HT1080 (cell line): ENCODE measurements at regions not wholly inside any gene's neighbourhood (a gene's known extent, or its start where the extent isn't known, plus 50 kb on each side); places are given as distances from the start of the nearest gene placed in this dataset.

Experiments
- DNase-seq: peaks from one replicate; pipeline ENCODE4 v3.0.0-alpha.2; 2015; ENCODE audit warnings: low read depth

DNA sequence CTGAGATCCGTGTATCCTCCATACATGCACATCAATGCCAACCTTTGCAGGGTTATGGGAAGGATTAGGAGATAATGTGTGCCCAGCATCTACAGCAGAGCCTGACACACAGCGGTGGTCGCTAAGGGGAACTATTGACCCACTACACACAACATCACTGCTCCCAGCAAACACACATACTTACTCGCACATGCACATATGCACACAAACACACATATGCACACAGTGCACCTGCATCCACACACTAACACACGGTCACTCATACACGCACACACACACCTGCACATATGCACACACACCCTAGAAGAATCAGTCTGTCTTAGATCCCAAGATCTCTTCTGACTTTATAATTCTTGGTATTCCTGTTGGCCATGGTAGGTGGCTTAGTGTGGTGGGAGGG lies 118.3 kb downstream of the GYPC start:
- DNase-seq = no peak

- DNase-seq = no peak
Observed at GRCh38 chr2:126774761-126775160, 118.8 kb downstream of the GYPC start.

DNA sequence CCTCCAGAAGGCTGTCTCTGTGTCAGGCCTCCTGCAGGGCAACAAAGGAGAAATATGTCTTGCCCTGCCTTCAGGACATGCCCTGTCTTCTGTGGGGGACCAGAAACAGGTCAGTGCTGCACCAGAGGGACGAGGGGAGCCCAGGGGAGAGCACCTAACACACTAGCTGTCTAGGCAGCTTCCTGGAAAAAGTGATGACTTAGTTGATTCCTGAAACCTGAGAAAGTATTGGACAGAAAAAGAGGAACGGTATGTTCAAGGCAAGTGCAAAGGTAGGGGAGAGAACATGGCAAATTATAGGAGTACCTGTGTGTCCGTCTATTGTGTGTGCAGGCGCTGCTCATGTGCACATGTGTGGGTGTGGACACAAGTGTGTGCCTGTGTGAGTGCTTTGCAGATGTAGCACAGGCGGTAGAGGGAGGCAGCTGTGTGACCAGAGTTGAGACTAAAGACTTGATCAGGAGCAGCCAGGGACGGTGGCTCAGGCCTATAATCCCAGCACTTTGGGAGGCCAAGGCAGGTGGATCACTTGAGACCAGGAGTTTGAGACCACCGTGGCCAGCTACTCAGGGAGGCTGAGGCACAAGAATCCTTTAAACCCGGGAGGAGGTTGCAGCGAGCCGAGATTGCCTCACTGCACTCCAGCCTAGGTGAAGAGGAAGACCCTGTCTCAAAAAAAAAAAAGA lies 119.5 kb downstream of the GYPC start:
- no peak for DNase-seq

GRCh38 chr2:126776255-126776654 lies 120.3 kb downstream of the GYPC start:
- DNase-seq = no peak

- peak; percentile 54 for DNase-seq
Observed at GRCh38 chr2:126776692-126777619, 121.0 kb downstream of the GYPC start.

DNA sequence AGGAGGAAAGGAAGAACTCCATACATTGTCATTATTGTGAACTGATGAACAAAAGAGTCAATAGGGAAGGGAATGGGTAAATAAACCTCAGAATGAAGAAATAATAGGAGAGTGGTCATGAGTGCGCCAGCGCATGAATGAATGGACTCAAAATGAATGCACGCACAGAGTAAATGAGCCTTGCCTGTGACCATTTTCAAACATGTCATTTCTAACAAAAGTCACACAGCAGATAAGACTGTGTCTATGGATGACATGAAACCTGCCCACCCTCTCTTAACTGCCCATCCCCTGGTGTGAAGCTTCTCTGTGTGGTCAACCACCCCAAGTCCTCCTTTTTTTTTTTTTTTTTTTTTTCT lies 121.1 kb upstream of the TEX51 start:
- no peak for DNase-seq

DNA sequence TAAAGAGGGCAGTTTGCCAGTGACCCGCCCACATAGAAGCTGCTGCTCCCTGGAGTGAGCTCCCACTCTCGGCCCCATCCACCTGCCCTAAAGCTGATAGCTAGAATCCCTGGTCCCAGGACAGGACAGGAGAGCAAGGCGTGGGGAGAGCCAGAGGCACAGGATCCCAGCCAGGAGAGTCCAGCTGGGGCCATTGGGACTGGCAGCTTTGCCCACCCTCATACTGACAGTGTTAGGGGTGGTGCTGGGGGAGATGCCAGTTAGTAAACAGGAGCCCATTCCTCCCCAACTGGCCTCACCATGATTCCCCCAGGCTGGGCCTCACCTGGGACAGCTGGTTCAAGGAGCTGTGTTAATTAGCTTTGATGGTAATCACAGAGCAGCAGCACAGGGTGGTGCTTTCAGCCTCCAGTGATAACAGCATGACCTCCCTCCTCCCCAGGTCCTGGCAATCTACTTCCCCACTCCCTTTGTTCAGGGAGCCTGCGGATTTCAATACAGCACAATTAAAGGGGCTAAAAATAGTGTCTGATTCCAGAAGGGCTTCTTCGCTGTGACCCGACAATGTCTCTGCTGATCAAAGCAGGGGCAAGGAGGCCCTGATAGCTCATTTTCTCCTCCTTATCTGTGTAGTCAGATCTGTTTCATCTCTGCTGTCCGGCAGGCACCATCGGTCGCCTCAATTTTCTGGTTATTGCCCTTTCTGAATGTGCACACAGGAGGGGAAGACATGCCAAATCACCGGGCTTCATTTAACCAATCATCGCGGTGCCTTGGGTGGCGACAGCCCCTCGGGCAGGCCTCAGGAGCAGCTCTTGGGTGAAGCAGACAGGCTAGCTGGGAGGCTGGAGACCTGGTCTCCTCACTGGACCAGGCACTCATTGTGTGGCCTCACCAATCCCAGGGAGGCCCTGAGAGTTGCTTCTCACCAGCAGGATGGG lies 119.9 kb upstream of the TEX51 start:
- DNase-seq = no peak

GRCh38 chr2:126781206-126781605 lies 117.5 kb upstream of the TEX51 start:
- no peak for DNase-seq

- no peak for DNase-seq
Observed at GRCh38 chr2:126781806-126782205, 116.9 kb upstream of the TEX51 start.

GRCh38 chr2:126782648-126783047 lies 116.0 kb upstream of the TEX51 start:
- no peak for DNase-seq

- no peak for DNase-seq
Observed at GRCh38 chr2:126783341-126783740, 115.3 kb upstream of the TEX51 start.

GRCh38 chr2:126784045-126784444 lies 114.6 kb upstream of the TEX51 start:
- no peak for DNase-seq

DNA sequence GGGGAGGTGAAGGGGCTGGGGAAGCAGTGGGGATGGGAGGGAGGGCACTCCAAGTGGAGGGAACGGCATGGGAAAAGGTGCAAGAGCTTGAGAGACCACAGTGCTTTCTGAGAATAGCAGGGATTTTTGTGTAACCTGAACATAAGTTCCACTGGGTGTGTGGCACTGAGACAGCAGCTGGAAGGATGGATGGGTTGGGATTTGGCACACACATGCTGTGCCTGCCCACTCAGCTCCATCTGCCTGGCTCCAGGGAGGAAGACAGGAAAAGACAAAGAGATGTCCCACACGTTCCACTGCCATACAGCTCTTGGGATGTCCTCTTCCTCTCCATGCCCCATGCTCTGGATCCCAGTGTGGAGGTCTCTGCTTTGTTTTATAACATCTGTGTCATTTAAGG lies 114.1 kb upstream of the TEX51 start:
- DNase-seq = no peak

DNA sequence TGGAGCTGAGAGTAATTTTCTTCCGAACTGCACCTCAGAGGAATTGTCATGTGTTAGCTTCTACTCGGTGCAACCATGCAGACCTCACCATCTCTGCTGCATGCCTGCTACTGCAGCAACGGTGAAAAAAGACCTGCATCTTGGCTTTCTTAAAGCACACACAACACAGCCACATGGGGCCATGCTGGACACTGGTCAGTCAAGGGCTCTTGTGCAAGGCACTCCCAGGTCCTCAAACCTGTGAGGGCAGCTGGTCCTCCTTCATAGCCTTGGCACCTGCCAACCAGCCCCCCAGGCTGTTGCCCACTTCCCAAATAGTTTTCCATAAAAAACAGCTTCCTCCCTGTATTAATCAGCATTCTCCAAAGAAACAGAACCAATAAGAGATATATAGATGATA lies 113.5 kb upstream of the TEX51 start:
- no peak for DNase-seq

- DNase-seq = no peak
Observed at GRCh38 chr2:126785862-126786261, 112.8 kb upstream of the TEX51 start.

DNA sequence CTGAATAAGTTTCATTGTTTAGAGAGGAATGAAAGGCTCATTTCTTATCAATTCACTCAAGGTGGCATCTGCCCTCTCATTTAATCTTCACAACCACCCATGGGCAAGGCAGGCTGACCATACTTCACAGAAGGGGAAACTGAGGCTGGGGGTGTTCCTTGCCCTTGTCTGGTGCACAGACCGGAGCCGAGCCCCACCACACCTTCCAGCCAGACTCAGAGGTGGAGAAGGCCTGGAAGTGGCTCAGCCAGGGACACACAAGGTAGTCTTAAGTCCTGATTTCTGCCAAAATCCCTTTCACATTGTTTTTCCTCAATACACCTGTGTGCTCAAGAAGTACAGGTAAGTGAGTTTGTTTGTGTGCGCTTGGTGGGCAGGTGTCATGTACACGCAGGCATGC lies 111.9 kb upstream of the TEX51 start:
- no peak for DNase-seq

- DNase-seq = no peak
Observed at GRCh38 chr2:126787289-126787688, 111.4 kb upstream of the TEX51 start.

- no peak for DNase-seq
Observed at GRCh38 chr2:126788113-126788512, 110.6 kb upstream of the TEX51 start.

GRCh38 chr2:126788652-126789051 lies 110.0 kb upstream of the TEX51 start:
- DNase-seq = no peak

GRCh38 chr2:126790987-126791780 lies 107.5 kb upstream of the TEX51 start:
- DNase-seq = no peak

DNA sequence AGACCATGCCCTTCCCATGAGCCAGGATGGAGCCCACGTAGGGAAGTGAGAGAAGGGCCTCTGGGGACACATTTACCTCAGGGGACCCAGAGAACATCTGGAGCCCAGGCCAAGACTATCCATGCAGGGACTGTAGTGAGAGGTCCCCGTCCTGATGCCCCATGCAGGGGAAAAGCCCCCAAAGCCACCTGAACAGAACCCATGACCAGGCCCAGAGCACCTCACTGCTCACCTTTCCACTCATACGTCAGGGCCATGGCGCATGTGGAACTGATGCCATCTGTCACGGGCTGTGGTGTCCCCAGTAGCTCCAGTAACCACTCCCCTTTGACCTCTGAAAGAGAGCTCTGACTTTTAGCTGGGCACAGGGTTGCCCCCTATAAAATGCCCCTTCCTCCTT lies 106.5 kb upstream of the TEX51 start:
- no peak for DNase-seq
